HCT116 (cell line): ENCODE measurements at regions not wholly inside any gene's neighbourhood (a gene's known extent, or its start where the extent isn't known, plus 50 kb on each side); places are given as distances from the start of the nearest gene placed in this dataset.

ENCODE experiments used
- ATAC-seq: fragments of 200-7000 bp; cut with Tn5 transposase; 2 replicates; pipeline ENCODE4 v1.9.1; 2020; ENCODE audit warnings: mild to moderate bottlenecking, moderate library complexity
- BruUV-seq: library from RNA; stranded (reverse); fragments of 400-500 nt; replicated peaks from 2 replicates; lab custom pipeline; 2021; lab: Mats Ljungman, UMichigan
- CTCF ChIA-PET: fragments of 300-600 bp; sonication (Branson Sonifier 250); formaldehyde crosslinking; loops from one replicate; lab custom pipeline; 2021; ENCODE audit warnings: antibody characterized with exemption; lab: Charles Lee
- POLR2A ChIA-PET: fragments of 300-600, 350-600 bp; sonication (Branson Sonifier 250); formaldehyde crosslinking; loops from one replicate; lab custom pipeline; 2021; ENCODE audit warnings: antibody characterized with exemption; lab: Charles Lee
- RAD21 ChIA-PET, 2 experiments: fragments of 300-600 bp; sonication (Branson Sonifier 250); formaldehyde crosslinking; loops; one replicate each; lab custom pipeline; 2023; ENCODE audit warnings: low total read pairs in 2 of 2; ENCODE audit not compliant: uncharacterized antibody in 2 of 2, unreplicated experiment in 2 of 2, low non-redundant PET in 1 of 2; lab: Charles Lee
- DNase-seq: peaks from one replicate; pipeline ENCODE4 v3.0.0-alpha.2; 2010; ENCODE audit warnings: low read depth, low spot score
- H2AFZ ChIP-seq: fragments of 200-600 bp; shearing (Covaris generic), sonication (generic); 2 replicates; pipeline ENCODE4 v1.6.1; 2017; ENCODE audit warnings: low read depth, mixed run types, mixed read lengths, antibody characterized with exemption, low read length; ENCODE audit not compliant: poor library complexity, severe bottlenecking
- H3K27ac ChIP-seq: 2 replicates; pipeline ENCODE4 v1.5.1; 2012; ENCODE audit warnings: low read depth, low read length
- H3K27me3 ChIP-seq: fragments of 200-600 bp; sonication (generic); 2 replicates; pipeline ENCODE4 v1.6.1; 2016; ENCODE audit warnings: mixed run types, low read length, mixed read lengths; ENCODE audit not compliant: insufficient read depth
- H3K36me3 ChIP-seq, 2 experiments: fragments of 200-500 bp in 1 of 2; fragments of 200-600 bp in 1 of 2; sonication (Bioruptor generic) in 1 of 2; sonication (generic) in 1 of 2; 2 replicates each; pipeline versions ENCODE4 v1.5.1 to v1.6.1; 2014 to 2016; ENCODE audit warnings: low read length in 2 of 2, inconsistent platforms in 1 of 2, mixed read lengths in 1 of 2, mixed run types in 1 of 2; ENCODE audit not compliant: insufficient read depth in 2 of 2, control insufficient read depth in 1 of 2
- H3K4me1 ChIP-seq, 2 experiments: fragments of 200-600 bp in 1 of 2; sonication (generic) in 1 of 2; 2 replicates each; pipeline versions ENCODE4 v1.5.1 to v1.6.1; 2012 to 2017; ENCODE audit warnings: low read length in 2 of 2, inconsistent platforms in 1 of 2, mild to moderate bottlenecking in 1 of 2, mixed read lengths in 1 of 2, mixed run types in 1 of 2, moderate library complexity in 1 of 2; ENCODE audit not compliant: insufficient read depth in 2 of 2, control insufficient read depth in 1 of 2
- H3K4me2 ChIP-seq: fragments of 200-600 bp; sonication (generic); 2 replicates; pipeline ENCODE4 v1.6.1; 2017; ENCODE audit warnings: mixed run types, low read length, mixed read lengths
- H3K4me3 ChIP-seq, 2 experiments: fragments of 200-600 bp in 1 of 2; sonication (generic) in 1 of 2; replicated peaks in 1 of 2; 2 replicates each; pipeline ENCODE4 v1.5.1; 2011 to 2016; ENCODE audit warnings: low read length in 2 of 2, control low read depth in 1 of 2, low read depth in 1 of 2, mild to moderate bottlenecking in 1 of 2, mixed read lengths in 1 of 2, mixed run types in 1 of 2
- H3K79me2 ChIP-seq: fragments of 200-600 bp; sonication (generic); 2 replicates; pipeline ENCODE4 v1.6.1; 2017; ENCODE audit warnings: mild to moderate bottlenecking, mixed run types, low read length, moderate library complexity, mixed read lengths; ENCODE audit not compliant: insufficient read depth
- H3K9ac ChIP-seq: fragments of 200-600 bp; sonication (generic); 2 replicates; pipeline ENCODE4 v1.6.1; 2016; ENCODE audit warnings: low read length, mixed read lengths
- H3K9me2 ChIP-seq: fragments of 200-600 bp; sonication (generic), shearing (Covaris generic); 2 replicates; pipeline ENCODE4 v1.6.1; 2017; ENCODE audit warnings: mixed run types, mild to moderate bottlenecking, moderate library complexity; ENCODE audit not compliant: insufficient read depth
- H3K9me3 ChIP-seq, 2 experiments: fragments of 200-500 bp in 1 of 2; fragments of 200-600 bp in 1 of 2; sonication (Bioruptor generic) in 1 of 2; sonication (generic) in 1 of 2; 2 replicates each; pipeline ENCODE4 v1.6.1; 2014 to 2017; ENCODE audit warnings: low read length in 2 of 2, mixed read lengths in 2 of 2, inconsistent platforms in 1 of 2, low read depth in 1 of 2, mild to moderate bottlenecking in 1 of 2, mixed run types in 1 of 2, moderate library complexity in 1 of 2; ENCODE audit not compliant: control insufficient read depth in 1 of 2, insufficient read depth in 1 of 2
- H4K20me1 ChIP-seq: fragments of 200-600 bp; sonication (generic), shearing (Covaris generic); 2 replicates; pipeline ENCODE4 v1.6.1; 2017; ENCODE audit warnings: mixed run types, mild to moderate bottlenecking, moderate library complexity; ENCODE audit not compliant: insufficient read depth
- CBX3 ChIP-seq: IDR thresholded peaks from 2 replicates; pipeline ENCODE4 v1.6.1; 2012; ENCODE audit warnings: low read depth
- EGR1 ChIP-seq: IDR thresholded peaks from 2 replicates; pipeline ENCODE4 v1.6.1; 2012; ENCODE audit warnings: low read depth
- ELF1 ChIP-seq: IDR thresholded peaks from 2 replicates; pipeline ENCODE4 v1.6.1; 2012; ENCODE audit warnings: low read depth, borderline replicate concordance
- EZH2 ChIP-seq: fragments of 200-600 bp; sonication (generic); IDR thresholded peaks from 2 replicates; pipeline ENCODE4 v1.6.1; 2017; ENCODE audit warnings: antibody characterized with exemption, mixed run types
- EZH2phosphoT487 ChIP-seq: fragments of 200-600 bp; IDR thresholded peaks from 2 replicates; pipeline ENCODE4 v1.6.1; 2018; ENCODE audit warnings: antibody characterized with exemption, borderline replicate concordance
- FOSL1 ChIP-seq: IDR thresholded peaks from 2 replicates; pipeline ENCODE4 v1.6.1; 2012; ENCODE audit warnings: low read depth
- POLR2AphosphoS5 ChIP-seq: IDR thresholded peaks from 2 replicates; pipeline ENCODE4 v1.6.1; 2011; ENCODE audit warnings: mild to moderate bottlenecking, low read depth, low read length, moderate library complexity
- RAD21 ChIP-seq: IDR thresholded peaks from 2 replicates; pipeline ENCODE4 v1.6.1; 2012; ENCODE audit warnings: low read depth, mild to moderate bottlenecking
- REST ChIP-seq: IDR thresholded peaks from 2 replicates; pipeline ENCODE4 v1.6.1; 2012; ENCODE audit warnings: low read depth
- SP1 ChIP-seq: IDR thresholded peaks from 2 replicates; pipeline ENCODE4 v1.6.1; 2012; ENCODE audit warnings: low read depth
- SRF ChIP-seq: IDR thresholded peaks from 2 replicates; pipeline ENCODE4 v1.6.1; 2012; ENCODE audit warnings: low read depth
- YY1 ChIP-seq: IDR thresholded peaks from 2 replicates; pipeline ENCODE4 v1.6.1; 2011; ENCODE audit warnings: low read length, low read depth, moderate library complexity, mild to moderate bottlenecking; ENCODE audit not compliant: insufficient replicate concordance; ENCODE audit errors: extremely low read depth
- ZBTB33 ChIP-seq: IDR thresholded peaks from 2 replicates; pipeline ENCODE4 v1.6.1; 2011; ENCODE audit warnings: mild to moderate bottlenecking, low read length, moderate library complexity; ENCODE audit not compliant: insufficient replicate concordance; ENCODE audit errors: extremely low read depth
- ZFX ChIP-seq: fragments of 450-650 bp; IDR thresholded peaks from 2 replicates; pipeline ENCODE4 v1.6.1; 2017
- intact Hi-C: fragments of 100-400 bp; cut with micrococcal nuclease; formaldehyde crosslinking; loops from 2 replicates; pipeline ENCODE4 v1.10.0; 2022

- Histone ChIP-seq H2AFZ (no peak overlapping the region), H4K20me1 (no peaks in the 10 kb centered on the region), H3K9me2 (no peaks in the 10 kb centered on the region), H3K27me3 (0 out of 2 replicates have a peak, but pooled peaks cover 3% of the 10 kb centered on the region), H3K27ac (no peak overlapping the region), H3K36me3 (no peaks in the 10 kb centered on the region), H3K9me3 (no peaks in the 10 kb centered on the region), H3K79me2 (no peaks in the 10 kb centered on the region), H3K4me2 (no peak overlapping the region), H3K4me1 (no peaks in the 10 kb centered on the region), H3K9ac (no peak overlapping the region), H3K4me3 (no peak overlapping the region)
- BruUV-seq, result no TSS peak
- no peak for TF ChIP-seq SRF
- no peak for TF ChIP-seq CBX3
- TF ChIP-seq ZBTB33, result no peak
- no peak for TF ChIP-seq RAD21
- TF ChIP-seq EZH2phosphoT487, result no peak
- no peak for TF ChIP-seq EGR1
- no peak for TF ChIP-seq SP1
- TF ChIP-seq YY1, result no peak
- TF ChIP-seq ELF1, result no peak
- TF ChIP-seq REST, result no peak
- TF ChIP-seq FOSL1, result no peak
- no peak for TF ChIP-seq POLR2AphosphoS5
- TF ChIP-seq ZFX, result no peak
- TF ChIP-seq EZH2, result no peak
- intact Hi-C loops, result no loop called here
- ATAC-seq (no peak), DNase-seq (no peak)
- ChIA-PET RAD21 (no interaction called here), POLR2A (no interaction called here), CTCF (no interaction called here)
Observed at GRCh38 chr2:65952966-65953761, 481.8 kb upstream of the MEIS1 start.
